ENCODE measurements at regions not wholly inside any gene's neighbourhood (a gene's known extent, or its start where the extent isn't known, plus 50 kb on each side); places are given as distances from the start of the nearest gene placed in this dataset.

DNA sequence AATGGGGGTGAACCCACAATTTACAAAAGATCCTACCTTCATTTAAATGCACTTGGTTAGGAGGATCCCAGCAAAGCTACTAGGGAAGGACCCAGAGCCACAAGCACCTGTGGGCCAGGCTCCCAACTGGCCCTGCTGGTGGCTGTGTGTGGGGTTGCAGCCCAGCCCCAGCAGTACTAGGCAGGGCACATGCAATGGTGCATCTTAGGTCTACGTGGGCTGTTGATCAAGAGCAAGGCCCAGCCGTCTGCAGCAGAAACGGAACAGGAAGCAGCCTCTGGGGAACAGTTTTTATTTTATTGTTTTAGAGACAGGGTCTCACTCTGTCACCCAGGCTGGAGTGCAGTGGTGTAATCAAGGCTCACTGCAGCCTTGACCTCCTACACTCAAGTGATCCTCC is 134.1 kb upstream of the RAB4A start:
- H3K27ac Mint-ChIP-seq, result no peak overlapping the region
- no peak overlapping the region for H3K4me3 Mint-ChIP-seq
- H3K4me1 Mint-ChIP-seq (ENCODE audit: low read depth), result peaks cover 50% of the 10 kb centered on the region
- peaks cover 10 to 15% of the 10 kb centered on the region in 2 donors for H3K9me3 Mint-ChIP-seq
- ATAC-seq (replicated peaks in 1 of 2), result no peak
- DNase-seq, result no peak
- H3K27me3 Mint-ChIP-seq (ENCODE audit: low read depth), result no peaks in the 10 kb centered on the region
- peaks cover 11 to 28% of the 10 kb centered on the region in 2 donors for H3K36me3 Mint-ChIP-seq (ENCODE audit: insufficient read depth in 2 of 2)

DNA sequence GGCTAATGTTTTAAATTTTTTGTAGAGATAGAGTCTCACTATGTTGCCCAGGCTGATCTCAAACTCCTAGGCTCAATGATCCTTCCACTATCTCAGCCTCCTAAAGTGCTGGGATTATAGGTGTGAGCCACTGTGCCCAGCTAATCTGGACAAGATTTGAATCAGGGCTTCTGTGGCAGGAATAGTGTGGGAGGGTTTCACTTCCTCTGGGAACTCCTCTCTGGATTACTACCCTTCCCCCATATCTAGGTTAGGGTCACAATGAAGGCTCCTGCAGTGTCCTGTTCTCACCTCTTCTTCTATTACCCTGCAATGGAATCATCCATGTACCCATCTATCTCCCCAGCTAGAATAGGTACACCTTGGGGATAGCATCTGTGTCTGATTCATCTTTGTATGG is 133.6 kb upstream of the RAB4A start:
- ATAC-seq (replicated peaks in 1 of 2) (no peak), DNase-seq (no peak)
- Mint-ChIP-seq H3K27ac (no peak overlapping the region), H3K36me3 (ENCODE audit: insufficient read depth in 2 of 2) (peaks cover 11 to 28% of the 10 kb centered on the region in 2 donors), H3K9me3 (peaks cover 10 to 15% of the 10 kb centered on the region in 2 donors), H3K4me1 (ENCODE audit: low read depth) (peaks cover 46% of the 10 kb centered on the region), H3K27me3 (ENCODE audit: low read depth) (no peaks in the 10 kb centered on the region), H3K4me3 (no peak overlapping the region)

DNA sequence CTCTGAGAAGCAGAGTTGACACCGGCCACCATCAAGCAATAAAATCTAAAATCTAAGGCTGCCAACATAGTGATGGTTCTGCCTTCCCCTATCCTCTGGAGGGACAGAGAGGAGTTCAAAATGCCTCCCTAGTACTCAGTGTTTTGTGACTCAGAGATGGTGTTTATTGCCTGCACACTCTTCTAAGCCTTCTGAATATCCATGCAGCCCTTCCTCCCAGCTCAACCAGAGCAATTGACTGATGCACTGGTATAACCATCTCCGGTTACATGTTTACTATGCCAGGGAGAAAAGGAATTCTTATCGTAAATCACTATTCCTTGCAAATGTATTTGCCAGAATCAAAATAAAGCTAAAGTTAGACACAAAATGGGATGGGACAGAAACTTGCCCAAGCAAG is 132.9 kb upstream of the RAB4A start:
- Mint-ChIP-seq H3K9me3 (peaks cover 9 to 15% of the 10 kb centered on the region in 2 donors), H3K4me1 (ENCODE audit: low read depth) (peaks cover 46% of the 10 kb centered on the region), H3K27me3 (ENCODE audit: low read depth) (no peaks in the 10 kb centered on the region), H3K36me3 (ENCODE audit: insufficient read depth in 2 of 2) (peaks cover 11 to 28% of the 10 kb centered on the region in 2 donors), H3K4me3 (peak overlapping the region in 1 of 2 donors; percentile 22), H3K27ac (no peak overlapping the region)
- ATAC-seq (replicated peaks in 1 of 2), result no peak
- no peak for DNase-seq

DNA sequence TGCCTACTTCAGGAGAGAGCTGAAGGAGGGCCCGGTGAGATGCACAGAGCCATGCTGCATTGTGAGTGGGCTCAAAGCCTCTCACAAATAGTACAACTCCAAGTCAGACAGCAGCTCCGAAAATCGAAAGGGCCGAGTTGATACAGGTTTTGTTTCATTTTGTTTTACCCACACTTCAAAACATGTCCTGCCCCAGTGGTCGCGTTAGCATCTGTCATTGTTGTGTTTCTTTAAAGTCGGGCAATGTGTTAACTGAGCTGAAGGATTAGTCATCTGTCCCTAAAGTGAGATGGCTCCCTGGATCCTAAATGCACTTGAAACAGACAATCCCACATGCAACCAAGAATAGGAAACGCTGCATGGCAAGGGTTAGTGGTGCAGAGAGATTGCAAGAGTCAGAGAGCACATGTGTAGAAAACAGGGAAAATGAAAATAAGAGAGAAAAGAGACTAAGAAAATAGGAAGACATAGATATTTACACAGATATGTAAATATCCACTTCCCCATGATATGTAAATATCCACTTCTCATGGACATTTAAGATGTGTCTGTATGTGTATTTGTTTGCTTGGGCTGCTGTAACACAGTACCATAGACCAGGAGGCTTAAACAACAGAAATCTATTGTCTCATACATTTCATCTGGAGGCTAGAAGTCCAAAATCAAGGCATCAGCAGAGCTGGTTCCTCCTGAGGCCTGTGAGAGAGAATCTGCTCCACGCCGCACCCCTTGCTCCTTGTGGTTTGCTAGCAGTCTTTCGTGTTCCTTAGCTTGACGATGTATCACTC is 131.4 kb upstream of the RAB4A start:
- Mint-ChIP-seq H3K4me1 (ENCODE audit: low read depth) (peaks cover 38% of the 10 kb centered on the region), H3K4me3 (peak overlapping the region; percentile 54 to 62), H3K36me3 (ENCODE audit: insufficient read depth in 2 of 2) (peaks cover 4 to 19% of the 10 kb centered on the region in 2 donors), H3K27me3 (ENCODE audit: low read depth) (no peaks in the 10 kb centered on the region), H3K9me3 (peaks cover 2 to 8% of the 10 kb centered on the region in 2 donors), H3K27ac (no peak overlapping the region)
- ATAC-seq (replicated peaks in 1 of 2) (peak; percentile 83 to 84), DNase-seq (peak; percentile 14 to 18)

DNA sequence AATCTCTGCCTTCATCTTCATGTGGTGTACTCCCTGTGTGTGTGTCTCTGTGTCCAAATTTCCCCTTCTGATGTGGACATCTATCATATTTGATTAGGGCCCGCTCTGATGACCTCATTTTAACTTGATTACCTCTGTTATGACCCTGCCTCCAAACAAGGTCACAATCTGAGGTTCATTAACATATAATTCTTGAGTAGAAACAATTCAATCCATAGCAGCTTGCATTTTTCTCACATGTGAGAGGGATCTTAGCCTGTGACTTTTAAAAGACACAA is 130.9 kb upstream of the RAB4A start:
- Mint-ChIP-seq H3K4me1 (ENCODE audit: low read depth) (peaks cover 38% of the 10 kb centered on the region), H3K27ac (no peak overlapping the region), H3K27me3 (ENCODE audit: low read depth) (no peaks in the 10 kb centered on the region), H3K9me3 (peaks cover 2 to 8% of the 10 kb centered on the region in 2 donors), H3K4me3 (peak overlapping the region in 1 of 2 donors; percentile 0), H3K36me3 (ENCODE audit: insufficient read depth in 2 of 2) (peaks cover 2 to 14% of the 10 kb centered on the region in 2 donors)
- DNase-seq (no peak), ATAC-seq (replicated peaks in 1 of 2) (no peak)

DNA sequence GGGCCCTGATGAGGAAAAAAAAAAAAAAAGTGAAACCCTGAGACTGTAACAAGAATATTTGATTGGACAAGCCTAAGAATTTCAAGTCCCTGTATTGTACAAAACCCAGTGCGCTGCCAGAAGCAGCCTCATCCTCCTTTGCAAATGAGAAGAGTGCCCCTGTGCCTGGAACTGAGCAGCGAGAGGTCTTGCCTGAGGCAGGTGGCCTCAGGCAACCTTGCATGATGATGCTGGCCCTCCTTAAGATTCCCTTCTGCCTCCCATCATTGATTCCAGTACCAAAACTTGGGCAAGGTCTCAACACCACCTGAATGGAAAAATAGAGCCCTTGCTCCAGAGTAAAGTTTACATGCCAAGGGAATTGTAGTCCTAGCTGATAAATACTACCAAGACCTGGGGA is 129.6 kb upstream of the RAB4A start:
- H3K27ac Mint-ChIP-seq, result no peak overlapping the region
- H3K36me3 Mint-ChIP-seq (ENCODE audit: insufficient read depth in 2 of 2), result peaks cover 0 to 4% of the 10 kb centered on the region in 2 donors
- H3K4me3 Mint-ChIP-seq, result no peak overlapping the region
- DNase-seq (no peak), ATAC-seq (replicated peaks in 1 of 2) (no peak)
- peaks cover 35% of the 10 kb centered on the region for H3K4me1 Mint-ChIP-seq (ENCODE audit: low read depth)
- no peaks in the 10 kb centered on the region for H3K27me3 Mint-ChIP-seq (ENCODE audit: low read depth)
- H3K9me3 Mint-ChIP-seq, result peaks cover 0 to 3% of the 10 kb centered on the region in 2 donors

DNA sequence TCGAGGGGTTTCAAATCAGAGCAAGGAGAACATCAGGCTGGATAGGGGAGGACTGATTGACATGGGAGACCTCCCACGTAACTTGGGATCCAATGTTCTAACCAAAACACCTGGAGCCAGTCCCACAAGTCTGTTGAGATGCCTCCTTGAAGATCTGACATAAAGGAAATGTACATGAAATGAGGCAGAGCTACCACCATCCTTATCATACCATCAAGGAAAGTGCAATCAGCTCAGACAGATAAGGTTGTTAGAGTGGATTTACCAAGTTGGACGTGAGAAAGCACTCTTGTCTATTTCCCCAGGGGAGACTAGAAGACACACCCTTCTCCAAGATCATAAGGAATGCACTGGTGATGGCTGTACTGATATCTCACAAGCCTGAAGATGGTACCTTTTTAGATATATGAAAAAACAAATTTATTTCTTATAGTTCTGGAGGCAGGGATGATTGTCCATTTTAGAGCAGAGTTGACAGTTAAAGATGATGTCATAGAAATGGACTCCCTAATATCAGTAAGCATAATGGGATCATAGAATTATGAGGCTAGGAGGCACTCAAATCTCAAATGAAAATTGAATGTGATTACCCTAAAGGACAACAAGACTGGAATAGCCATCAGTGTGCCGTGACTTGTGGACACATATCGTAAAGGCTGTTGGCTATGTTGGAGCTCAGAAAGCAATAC is 129.1 kb upstream of the RAB4A start:
- Mint-ChIP-seq H3K27ac (no peak overlapping the region), H3K27me3 (ENCODE audit: low read depth) (peaks cover 5% of the 10 kb centered on the region), H3K9me3 (no peaks in the 10 kb centered on the region)

DNA sequence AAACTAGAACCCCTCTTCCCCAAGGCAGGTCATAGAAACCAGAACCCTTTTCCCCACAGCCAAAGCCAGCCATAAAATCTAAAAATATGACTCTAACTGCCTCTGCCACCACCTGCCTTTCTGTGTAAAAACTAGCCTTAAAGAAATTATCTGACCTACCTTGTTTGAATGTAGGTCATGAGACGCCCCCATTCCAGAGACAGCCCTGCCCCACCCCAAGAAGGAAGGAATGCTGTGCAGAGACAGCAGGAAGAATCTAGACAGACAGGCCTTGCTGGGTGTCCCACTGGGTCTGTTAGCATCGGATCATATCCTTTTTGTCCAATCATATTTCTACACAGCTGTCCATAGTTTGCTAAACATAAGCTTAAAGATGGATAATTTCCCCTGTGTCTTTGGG is 128.4 kb upstream of the RAB4A start:
- DNase-seq (no peak), ATAC-seq (replicated peaks in 1 of 2) (no peak)
- H3K4me3 Mint-ChIP-seq, result no peak overlapping the region
- H3K9me3 Mint-ChIP-seq, result no peaks in the 10 kb centered on the region
- peaks cover 23% of the 10 kb centered on the region for H3K4me1 Mint-ChIP-seq (ENCODE audit: low read depth)
- H3K27me3 Mint-ChIP-seq (ENCODE audit: low read depth), result peaks cover 9% of the 10 kb centered on the region
- no peaks in the 10 kb centered on the region for H3K36me3 Mint-ChIP-seq (ENCODE audit: insufficient read depth in 2 of 2)
- H3K27ac Mint-ChIP-seq, result no peak overlapping the region

More for the DNA sequence above, 129.1 kb upstream of the RAB4A start:
- no peak overlapping the region for H3K4me3 Mint-ChIP-seq
- ATAC-seq (replicated peaks in 1 of 2) (no peak), DNase-seq (no peak)
- H3K36me3 Mint-ChIP-seq (ENCODE audit: insufficient read depth in 2 of 2), result no peaks in the 10 kb centered on the region
- peaks cover 30% of the 10 kb centered on the region for H3K4me1 Mint-ChIP-seq (ENCODE audit: low read depth)

DNA sequence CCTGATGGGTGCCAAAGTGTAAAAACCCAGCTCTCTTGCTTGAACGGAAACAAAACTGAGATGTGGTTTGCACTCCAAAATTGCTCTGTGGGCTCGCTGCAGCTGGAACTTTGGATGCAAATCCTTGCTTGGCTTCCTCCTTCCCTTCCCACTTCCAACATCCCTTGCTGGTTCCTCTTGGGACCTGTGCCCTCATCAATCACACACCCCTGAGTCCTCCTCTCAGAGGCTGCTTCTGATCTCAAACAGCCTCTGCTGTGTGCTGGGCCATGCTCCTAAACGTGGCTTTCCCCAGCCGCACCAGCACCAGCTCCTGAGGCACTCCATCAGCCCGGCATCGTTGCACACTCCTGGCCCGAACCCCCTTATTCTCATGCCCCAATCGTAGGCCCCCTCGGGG is 124.3 kb upstream of the RAB4A start:
- Mint-ChIP-seq H3K9me3 (no peaks in the 10 kb centered on the region), H3K4me3 (no peak overlapping the region), H3K36me3 (ENCODE audit: insufficient read depth in 2 of 2) (no peaks in the 10 kb centered on the region), H3K4me1 (ENCODE audit: low read depth) (no peaks in the 10 kb centered on the region), H3K27me3 (ENCODE audit: low read depth) (peaks cover 9% of the 10 kb centered on the region), H3K27ac (no peak overlapping the region)
- ATAC-seq (replicated peaks in 1 of 2) (no peak), DNase-seq (no peak)

DNA sequence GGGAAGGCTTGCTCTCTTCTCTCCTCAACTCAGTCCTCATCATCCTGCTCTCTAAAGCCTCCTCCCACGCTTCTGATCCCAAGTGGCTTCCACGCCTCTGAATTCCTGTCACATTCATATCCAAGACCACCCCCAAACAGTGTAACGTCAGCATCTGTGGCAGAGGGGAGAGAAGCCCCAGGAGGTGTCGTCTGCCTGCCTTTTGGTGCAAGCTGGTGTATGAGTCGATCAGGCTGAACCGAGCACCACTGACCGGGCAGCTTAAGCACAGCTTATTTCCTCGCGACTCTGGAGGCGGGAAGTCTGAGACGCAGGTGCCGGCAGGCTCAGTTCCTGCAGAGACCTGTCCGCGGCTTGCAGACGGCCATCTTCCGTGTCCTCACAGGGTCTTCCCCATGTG is 123.8 kb upstream of the RAB4A start:
- DNase-seq (no peak), ATAC-seq (replicated peaks in 1 of 2) (no peak)
- Mint-ChIP-seq H3K27me3 (ENCODE audit: low read depth) (peaks cover 9% of the 10 kb centered on the region), H3K27ac (no peak overlapping the region), H3K36me3 (ENCODE audit: insufficient read depth in 2 of 2) (no peaks in the 10 kb centered on the region), H3K4me1 (ENCODE audit: low read depth) (no peaks in the 10 kb centered on the region), H3K4me3 (no peak overlapping the region), H3K9me3 (no peaks in the 10 kb centered on the region)

DNA sequence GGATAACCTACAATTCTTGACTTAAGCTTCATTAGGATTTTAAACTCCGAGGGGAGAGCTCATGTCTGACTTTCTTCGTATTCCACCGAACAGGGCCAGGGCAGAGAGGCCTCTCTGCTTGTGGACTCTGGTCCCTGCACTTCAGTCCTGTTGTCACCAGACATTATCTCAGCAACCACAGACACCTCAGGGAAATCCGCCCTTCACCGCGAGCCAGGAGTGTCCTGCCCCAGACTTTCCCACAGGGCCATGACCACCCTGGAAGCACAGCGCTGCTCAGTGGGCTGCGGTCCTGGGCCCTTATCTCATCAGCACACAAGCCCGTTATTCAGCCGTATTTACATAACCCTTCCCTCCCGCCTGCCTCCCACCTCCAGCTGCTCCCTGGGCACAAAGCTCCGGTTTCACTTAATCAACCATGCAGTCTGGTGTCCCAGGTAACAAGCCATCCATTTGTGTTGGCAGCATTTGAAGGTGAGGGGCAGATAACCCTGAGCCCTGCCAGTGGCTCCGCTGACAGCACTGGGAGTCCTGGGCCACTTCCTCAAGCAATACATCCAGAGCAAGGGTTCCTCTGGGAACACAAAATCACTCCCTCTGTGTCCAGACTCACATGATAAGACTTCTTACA is 122.8 kb upstream of the RAB4A start:
- no peaks in the 10 kb centered on the region for H3K36me3 Mint-ChIP-seq (ENCODE audit: insufficient read depth in 2 of 2)
- ATAC-seq (replicated peaks in 1 of 2), result no peak

DNA sequence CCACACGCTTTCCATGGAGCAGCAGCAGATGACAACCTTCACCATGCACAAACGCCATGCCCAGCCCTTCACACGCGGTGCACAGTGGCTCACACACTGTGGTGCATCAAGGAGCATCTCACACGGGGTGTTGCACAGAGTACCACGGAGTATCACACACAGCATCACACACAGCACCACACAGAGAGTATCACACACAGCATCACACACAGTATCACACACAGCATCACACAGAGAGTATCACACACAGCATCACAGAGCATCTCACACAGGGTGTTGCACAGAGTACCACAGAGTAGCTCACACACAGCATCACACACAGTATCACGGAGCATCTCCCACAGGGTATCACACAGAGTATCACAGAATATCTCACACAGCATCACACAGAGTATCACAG is 122.2 kb upstream of the RAB4A start:
- DNase-seq, result no peak
- Mint-ChIP-seq H3K4me1 (ENCODE audit: low read depth) (no peaks in the 10 kb centered on the region), H3K4me3 (no peak overlapping the region), H3K27ac (no peak overlapping the region), H3K36me3 (ENCODE audit: insufficient read depth in 2 of 2) (no peaks in the 10 kb centered on the region), H3K27me3 (ENCODE audit: low read depth) (peaks cover 9% of the 10 kb centered on the region), H3K9me3 (no peaks in the 10 kb centered on the region)
- no peak for ATAC-seq (replicated peaks in 1 of 2)

More for the DNA sequence above, 122.8 kb upstream of the RAB4A start:
- Mint-ChIP-seq H3K4me3 (no peak overlapping the region), H3K27ac (no peak overlapping the region), H3K9me3 (no peaks in the 10 kb centered on the region), H3K27me3 (ENCODE audit: low read depth) (peaks cover 9% of the 10 kb centered on the region), H3K4me1 (ENCODE audit: low read depth) (no peaks in the 10 kb centered on the region)
- DNase-seq, result no peak

DNA sequence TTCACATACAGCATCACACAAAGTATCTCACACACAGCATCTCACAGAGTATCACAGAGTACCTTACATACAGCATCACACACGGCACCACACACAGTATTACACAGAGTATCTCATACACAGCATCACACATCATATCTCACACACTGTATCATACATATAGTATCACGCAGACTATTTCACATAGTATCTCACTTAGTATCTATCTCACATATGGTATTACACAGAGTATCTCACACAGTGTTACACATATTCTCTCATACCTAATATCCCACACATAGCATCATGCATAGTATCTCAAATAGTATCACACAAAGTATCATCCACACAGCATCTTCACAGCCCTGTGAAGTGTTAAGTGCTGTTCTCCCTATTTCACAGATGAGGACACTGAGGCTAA is 121.5 kb upstream of the RAB4A start:
- ATAC-seq (replicated peaks in 1 of 2), result no peak
- no peak for DNase-seq
- Mint-ChIP-seq H3K4me3 (no peak overlapping the region), H3K27ac (no peak overlapping the region), H3K4me1 (ENCODE audit: low read depth) (peaks cover 4% of the 10 kb centered on the region), H3K27me3 (ENCODE audit: low read depth) (peaks cover 9% of the 10 kb centered on the region), H3K36me3 (ENCODE audit: insufficient read depth in 2 of 2) (no peaks in the 10 kb centered on the region), H3K9me3 (no peaks in the 10 kb centered on the region)
